HG02571 (cell line): ENCODE measurements at regions not wholly inside any gene's neighbourhood (a gene's known extent, or its start where the extent isn't known, plus 50 kb on each side); places are given as distances from the start of the nearest gene placed in this dataset.
"Not testable (repeated sequence)": the region's sequence is repeated elsewhere in the genome, so short reads cannot be mapped to it uniquely, and the experiment has no call there.

Experiments used
- ATAC-seq: cut with Tn5 transposase; IDR thresholded peaks from one replicate; pipeline ENCODE4 v1.9.1; 2021; ENCODE audit warnings: mild to moderate bottlenecking, moderate library complexity; ENCODE audit not compliant: unreplicated experiment

DNA sequence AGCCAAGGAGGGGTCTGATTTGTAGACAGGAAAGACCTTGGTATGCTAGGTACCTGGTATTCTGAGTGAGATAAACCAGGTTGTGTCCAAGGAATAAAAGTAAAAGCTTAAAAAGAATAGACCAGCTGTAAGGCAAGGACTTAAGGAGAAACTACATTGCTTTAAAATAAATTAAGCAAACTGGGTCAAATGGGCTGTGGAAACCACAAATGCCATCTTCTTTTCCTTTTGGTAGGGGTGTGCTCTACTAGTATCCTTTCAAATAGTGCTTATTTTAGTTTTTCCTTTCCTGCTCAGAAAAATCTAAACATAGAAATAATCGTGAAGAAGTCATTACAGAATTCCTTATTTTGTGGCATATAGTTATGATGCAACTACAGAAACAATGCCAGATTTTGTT lies 138.6 kb upstream of the KLF12 start:
- ATAC-seq: no peak

DNA sequence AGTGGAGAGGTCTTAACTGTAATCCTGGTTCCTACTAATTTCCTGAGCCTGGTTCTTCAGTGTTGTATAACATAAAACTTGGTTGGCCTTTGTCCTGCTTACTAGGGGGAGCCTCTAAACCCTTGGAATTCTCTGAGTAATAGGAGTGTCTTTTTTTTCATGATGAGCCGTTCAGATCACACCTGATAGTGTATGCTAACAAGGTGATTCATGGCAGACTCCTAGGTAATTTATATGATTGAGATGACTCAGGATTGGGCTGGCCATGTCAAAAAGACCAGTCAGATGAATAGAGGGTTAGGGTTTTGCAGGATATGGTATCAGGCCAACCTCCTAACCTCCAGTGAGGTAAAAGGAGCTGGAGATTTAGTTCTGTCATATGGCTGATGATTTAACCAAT lies 135.8 kb upstream of the KLF12 start:
- ATAC-seq: no peak

DNA sequence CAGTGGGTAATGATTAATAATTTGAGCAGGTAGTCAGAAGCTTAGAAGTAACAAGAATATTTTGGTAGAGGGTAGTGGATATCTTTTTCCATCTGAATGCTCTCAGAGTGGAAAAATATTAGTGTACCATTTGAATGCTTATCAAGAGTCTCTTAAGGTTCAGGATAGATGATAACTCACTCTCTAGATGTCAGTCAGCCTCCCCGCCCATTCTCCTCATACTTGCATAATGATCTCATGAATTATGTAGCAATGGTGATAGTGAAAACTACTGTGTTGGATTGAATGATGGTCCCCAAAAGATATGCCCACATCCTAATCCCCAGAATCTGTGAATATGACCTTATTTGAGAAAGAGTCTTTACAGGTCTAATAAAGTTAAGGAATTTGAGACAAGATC lies 132.7 kb upstream of the KLF12 start:
- ATAC-seq: no peak

DNA sequence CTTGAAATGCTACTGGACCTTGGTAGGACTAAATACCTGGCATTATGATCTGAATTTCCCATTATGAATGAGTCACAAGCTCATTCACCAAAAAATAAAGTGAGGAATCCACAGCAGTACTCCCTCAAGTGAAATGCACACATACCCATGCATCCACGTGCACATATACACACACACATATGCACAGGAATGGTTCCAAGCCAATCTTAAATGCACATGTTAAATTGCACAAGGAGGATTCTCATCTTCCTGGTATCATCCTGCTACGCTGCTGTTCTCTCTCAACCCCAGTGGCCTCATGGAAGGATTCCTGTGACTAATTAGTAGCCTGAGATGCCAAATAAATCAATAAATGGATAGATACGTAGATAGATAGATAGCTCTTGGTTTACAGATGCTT lies 132.1 kb upstream of the KLF12 start:
- no peak for ATAC-seq

DNA sequence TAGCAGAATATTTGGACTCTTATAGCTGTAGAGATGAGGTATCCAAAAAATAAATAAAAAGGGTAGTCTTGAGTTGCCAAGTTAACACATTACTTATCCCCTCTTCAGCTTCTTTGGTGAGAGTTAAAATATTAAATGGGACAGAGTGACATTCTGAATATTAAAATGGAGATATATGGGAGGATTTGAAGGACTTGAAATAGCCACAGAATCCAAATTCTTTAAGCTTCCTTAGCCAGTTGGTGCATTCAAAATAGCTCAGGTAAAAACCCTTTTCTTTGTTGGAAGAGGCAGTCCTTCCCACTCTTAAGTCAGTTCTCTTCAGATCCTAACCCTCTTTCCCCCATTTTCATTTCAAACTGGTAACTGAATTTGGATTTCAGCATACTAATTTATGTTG lies 130.1 kb upstream of the KLF12 start:
- no peak for ATAC-seq

DNA sequence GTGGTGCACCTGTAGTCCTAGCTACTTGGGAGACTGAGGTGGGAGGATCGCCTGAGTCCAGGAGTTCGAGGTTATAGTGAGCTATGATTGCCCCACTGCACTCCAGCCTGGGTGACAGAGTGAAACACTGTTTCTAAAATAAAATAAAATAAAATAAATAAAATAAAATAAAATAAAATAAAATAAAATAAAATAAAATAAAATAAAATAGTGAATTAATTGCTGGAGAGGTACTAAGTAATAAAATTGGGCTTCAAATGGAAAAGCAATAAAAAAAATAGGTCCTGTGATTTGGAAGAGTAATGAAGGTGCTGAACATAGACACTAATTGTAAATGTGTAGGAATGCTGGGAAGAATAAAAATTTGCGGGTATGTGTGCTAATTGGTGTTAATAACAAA lies 126.2 kb upstream of the KLF12 start:
- not testable (repeated sequence) for ATAC-seq

DNA sequence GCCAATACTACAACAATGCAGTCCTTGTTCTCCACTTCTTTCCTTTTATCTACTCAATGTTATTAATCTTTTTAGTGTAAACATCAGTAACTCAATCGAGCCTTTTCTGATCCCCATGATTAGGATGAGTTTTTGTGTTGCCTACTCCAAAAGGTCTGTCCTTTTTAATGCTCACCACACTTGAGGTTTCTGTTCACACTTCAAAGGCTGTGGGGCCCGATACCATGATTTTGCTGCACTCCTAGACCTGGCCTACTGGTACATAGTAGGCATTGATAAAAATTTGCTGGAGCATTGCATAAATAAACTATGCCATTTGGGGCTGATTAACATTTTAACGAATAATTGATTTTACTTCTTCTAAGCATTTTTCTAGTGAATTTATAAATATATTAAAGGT lies 125.4 kb upstream of the KLF12 start:
- no peak for ATAC-seq

DNA sequence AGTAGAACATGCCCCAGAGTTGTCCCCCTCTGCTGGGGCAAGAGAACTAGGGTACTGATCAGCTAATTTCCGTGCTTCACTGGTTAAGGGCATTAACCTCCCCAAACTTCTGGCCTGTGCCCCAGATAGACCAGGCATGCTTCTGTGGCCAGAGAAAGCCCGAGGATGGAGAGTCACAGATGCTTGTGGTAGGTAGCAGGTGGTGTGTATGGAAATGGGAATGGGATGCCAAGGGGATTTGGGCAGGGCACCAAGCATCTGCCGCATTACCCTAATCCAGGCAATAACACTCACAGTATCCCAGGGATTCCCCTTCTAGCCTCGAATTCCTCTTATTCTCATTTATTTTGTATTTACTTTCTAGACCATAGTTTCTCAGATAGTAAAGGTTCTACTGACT lies 124.8 kb upstream of the KLF12 start:
- ATAC-seq: no peak

DNA sequence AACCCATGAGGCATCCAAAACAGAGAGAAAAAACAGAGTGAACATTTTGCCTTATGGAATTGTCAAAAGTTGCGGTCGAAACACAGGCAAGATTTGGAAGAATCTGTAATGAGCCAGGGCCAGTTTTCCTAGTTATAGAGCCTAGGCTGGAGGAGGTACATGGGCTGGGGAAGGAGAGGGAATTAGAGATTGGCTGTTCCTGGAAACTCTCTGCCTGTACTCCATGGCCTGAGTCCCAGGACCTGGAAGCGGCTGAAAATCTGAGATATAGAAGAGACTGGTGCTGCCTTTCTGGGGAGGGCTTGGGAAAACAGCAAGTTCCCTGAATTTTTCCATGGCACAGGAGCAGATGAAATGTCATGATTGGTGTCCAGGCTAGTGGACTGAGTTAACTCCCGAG lies 122.8 kb upstream of the KLF12 start:
- ATAC-seq: no peak

DNA sequence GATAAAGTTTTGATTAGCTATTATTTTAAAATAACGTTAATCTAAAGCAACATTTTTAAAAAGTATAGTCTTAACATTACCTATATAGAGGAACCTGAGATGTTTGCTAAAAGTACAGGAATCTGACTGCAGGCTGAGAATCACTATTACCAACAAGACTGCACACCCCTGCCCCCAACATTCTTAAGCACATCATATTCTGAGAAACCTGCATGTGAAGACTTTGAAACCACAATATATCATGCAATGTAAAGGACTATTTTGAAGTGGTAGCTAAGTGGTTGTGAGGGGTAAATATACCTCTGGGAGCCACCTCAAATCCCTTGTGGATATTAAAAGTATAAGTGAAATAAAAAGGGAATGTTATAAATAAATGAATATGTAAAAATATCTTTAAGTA lies 119.0 kb upstream of the KLF12 start:
- no peak for ATAC-seq

DNA sequence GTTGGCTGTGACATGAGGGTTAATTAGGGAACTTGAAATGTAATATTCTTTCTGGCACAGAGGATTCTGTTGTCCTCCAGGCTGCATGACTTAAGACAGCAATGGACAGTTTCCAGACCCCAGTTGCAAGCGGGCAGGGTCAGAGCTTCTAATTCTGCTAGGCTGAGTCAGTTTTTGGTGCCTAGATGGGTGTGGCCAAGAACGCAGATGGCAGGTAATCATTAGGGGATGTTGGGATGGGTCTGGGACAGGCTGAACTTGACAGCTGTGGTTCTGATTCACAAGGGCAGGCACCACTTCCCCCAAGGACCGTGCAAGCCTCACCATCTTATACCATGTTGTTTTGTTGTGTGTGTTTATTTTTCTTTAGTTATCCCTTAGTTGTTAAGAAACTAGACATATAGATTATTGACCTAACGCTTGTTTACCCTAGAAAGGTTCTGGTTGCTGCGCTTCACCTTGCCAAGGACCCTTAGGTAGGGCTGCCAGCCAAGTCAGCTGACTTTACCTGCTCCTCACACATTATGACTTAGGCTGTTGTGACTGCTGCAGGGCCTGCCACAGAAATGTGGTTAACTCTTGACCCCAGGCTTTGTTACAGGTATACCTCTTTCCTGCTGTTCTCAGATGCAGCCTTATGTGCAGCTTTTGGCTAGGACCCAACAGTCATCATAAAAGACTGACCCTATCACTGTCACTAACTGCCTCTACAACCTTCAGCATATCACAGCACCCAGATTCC lies 117.7 kb upstream of the KLF12 start:
- ATAC-seq: no peak

DNA sequence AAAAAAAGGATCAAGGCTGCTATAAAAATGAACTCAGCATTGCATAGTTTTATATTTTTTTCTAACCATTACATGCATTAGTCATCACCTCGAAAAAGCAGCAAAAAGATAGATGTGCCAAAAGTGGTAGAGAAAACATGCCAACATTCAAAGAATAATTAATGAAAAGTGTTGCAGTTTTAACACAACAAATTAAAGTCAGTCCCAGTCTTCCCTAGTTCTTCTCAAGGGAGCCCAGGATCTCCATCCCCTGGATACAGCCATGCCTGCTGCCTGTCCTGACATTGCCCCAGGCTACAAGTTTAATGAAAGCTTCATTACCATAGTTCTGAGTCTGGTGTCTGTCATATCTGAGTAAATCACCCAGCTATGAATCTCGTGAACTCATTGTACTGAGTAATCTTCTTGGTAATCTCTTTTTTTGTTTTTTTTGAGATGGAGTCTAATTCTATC lies 116.6 kb upstream of the KLF12 start:
- ATAC-seq: no peak

DNA sequence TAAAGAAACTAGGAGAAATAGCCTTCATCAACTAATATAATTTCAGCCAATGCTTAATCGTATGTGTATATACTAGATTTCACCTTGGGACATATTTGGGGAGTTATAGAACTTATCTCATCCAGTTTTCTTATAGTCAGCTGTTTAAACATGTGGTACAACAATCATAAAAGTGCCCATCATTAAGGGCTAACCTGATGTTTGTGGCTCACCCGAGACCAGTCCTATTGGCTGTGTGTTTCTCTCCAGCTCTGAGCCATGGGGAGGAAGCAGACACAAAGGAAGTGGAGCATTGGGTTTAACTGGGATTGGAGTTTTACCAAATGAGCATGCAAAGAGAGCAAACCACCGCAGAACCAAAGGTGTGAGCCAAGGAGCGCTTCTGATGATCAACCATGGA lies 114.3 kb upstream of the KLF12 start:
- no peak for ATAC-seq

DNA sequence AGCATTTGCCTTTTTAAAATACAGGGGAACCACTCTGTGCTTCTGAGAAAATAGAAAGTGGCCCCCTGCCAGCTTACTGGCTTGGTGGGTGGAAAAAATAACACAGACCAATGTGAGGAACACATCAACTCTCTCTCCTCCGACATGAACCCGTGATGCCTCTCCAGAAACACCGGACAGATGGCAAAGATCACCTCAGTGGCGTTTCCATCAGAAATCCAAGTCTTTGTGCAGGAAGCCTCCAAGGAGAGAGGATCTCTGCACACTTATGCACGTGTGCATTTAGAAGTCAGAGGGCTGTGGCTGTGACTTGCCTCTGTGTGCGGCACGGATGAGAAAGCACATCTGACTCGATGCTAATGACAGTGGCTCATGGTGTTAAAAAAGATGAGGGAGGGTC lies 112.3 kb upstream of the KLF12 start:
- ATAC-seq: no peak

DNA sequence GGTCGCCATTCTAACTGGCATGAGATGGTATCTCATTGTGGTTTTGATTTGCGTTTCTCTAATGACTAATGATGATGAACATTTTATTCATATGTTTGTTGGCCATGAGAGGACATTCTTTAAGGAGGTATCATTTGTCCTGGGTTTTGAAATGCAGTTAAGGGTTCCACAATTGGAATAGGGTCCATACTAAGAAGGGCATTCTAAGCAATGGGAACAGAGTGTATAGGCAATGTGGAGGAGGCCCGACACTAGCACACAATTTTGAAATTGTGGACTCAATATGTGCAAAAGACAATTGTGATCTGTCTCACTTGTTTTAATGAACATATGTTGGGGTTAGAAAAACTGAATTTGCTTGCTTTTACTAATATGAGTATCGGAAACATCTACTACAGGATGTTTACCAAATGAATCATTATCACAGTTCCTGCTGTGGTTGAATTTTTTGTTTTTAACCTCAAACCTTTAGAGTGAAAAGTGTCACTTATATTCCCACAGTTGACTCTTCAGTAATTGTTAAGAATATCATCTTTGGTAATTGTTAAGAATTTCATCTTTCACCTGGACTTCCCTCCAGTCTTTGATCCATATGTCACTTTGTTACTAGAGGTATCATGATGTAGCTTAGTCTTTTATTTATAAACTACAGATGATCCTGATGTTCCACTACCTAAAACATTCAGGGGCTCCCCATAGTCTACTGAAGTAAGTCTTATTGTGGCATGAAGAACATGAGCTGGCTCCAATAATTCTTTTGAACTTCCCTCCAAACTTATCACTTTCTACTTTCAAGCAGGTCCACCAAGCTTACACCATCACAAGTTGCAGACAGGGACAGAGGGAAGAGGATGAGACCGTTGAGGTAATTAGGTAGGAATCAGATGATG lies 109.7 kb upstream of the KLF12 start:
- ATAC-seq: no peak

DNA sequence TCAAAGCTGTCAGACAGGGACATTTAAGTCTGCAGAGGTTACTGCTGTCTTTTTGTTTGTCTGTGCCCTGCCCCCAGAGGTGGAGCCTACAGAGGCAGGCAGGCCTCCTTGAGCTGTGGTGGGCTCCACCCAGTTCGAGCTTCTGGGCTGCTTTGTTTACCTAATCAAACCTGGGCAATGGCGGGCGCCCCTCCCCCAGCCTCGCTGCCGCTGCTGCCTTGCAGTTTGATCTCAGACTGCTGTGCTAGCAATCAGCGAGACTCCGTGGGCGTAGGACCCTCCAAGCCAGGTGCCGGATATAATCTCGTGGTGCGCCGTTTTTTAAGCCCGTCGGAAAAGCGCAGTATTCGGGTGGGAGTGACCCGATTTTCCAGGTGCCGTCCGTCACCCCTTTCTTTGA lies 107.1 kb upstream of the KLF12 start:
- ATAC-seq: not testable (repeated sequence)

DNA sequence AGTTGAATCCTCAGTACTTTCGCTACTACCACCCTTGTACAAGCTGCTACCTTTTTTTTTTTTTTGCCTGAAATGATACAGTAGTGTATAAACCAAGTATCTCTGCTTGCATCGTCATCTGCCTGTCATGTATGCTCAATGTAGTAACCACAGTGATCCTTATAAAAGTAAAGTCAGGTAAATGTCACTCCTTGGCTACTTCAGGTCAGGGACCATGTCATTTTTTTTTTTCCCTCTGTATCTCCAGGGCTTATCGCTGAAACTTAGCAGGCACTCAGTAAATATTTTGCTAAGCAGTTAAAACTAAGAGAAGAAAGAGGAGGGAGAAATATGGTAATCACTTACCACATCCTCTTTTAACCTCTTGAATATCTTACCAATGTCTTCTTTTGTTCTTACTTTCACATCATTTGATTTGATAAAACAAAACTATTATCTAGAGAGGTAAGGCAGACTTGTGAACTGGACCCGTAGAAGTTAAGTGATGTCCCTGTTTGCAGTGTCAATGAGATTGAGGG lies 96.8 kb upstream of the KLF12 start:
- no peak for ATAC-seq

DNA sequence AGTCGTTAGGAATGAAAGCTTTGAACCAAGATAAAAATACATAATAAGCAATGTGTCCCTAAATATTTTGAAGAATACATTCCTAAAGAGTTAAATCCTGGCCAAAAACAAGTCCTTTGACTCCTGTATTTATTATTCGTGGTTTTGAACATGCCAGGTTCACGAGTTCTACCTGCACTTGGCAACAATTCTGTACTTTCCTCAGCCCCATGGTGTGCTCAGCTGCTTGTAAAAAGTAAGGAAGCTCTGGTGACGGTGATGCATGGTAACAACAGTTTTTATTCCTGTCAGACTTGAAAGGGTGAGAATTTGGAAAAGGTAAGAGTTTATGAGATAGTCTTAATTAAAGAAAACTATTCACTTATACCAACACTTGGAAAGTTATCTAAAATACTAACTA lies 95.0 kb upstream of the KLF12 start:
- no peak for ATAC-seq

DNA sequence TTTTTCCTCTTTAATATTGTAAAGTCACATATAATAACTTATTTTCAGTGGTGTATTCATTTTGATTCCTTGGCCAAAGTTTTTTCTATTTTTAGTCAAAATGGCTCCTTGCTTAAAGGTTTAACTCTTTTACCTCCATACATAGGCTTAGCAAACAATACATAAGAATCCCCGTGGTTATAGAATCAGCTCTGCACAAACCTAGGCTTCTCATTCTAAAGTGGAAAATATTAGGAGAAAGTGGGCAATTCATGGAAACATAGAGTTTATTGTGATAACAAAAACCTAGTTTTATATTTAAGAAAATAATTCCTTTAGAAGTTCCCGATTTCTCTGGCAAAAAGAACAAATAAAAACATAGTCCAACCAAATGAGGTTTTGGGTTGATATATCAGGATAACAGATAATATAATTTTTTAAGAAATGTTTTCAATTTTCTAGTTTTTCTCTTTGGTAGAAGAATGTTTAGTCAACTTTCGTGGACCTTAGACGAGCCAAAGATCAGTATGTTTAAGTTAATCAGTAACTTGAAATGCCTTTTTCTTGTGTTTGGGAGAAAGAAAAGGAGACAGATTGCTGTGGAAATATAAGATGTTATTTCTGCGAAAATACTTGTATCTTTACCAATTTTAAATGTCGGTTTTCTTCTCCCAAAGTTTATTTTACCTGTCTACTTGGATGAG lies 93.4 kb upstream of the KLF12 start:
- no peak for ATAC-seq

DNA sequence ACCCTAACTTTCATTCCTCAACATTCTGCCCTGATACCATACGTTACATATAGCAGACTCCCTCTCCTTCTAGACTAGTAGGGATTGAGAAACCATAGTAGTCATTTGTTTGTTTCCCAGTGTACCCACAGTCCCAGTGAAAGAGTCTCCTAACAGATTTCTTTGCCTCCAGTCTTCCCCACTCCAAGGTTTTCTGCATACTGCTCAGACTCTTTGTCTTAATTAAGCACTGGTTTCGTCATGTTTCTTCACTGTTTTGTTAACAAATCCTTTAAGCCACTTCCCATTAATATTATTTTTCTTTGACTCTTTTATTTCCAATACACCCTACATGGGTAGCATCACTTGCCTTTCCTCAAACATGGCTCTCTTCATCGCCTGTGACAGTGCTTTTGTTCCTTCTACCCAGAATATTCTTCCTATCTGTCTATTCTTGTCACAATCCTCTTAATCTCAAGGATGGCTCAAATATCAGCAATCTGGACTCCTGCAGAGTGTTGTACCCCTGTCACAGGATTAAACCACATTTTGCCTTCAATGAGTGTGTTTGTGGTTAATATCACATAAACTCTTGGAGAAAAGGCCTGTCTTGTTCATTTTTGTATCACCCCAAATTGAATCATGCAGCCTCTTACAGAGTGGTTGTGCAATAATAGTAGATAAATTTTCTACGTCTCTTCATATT lies 92.7 kb upstream of the KLF12 start:
- ATAC-seq: no peak

DNA sequence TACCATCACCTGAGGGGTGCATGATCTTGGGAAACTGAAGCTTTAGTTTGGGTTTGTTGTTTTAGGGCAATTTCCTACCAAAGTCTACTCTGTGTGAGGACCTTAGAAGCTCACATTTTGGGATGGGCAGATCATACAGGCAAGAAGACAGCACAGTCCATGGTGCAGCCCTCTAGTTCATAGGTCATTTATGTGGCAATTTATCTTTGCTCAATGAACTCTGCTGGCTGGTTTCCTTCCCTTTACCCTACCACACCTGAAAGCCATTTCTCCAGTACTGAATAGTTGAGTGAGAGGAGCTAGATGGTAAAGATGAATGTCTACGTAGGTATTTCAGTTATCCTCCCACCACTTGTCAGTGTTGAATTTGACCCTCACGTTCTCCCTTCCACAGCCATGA lies 87.5 kb upstream of the KLF12 start:
- ATAC-seq: no peak
